Fibroblast of the conjunctiva (primary cell): ENCODE measurements at regions not wholly inside any gene's neighbourhood (a gene's known extent, or its start where the extent isn't known, plus 50 kb on each side); places are given as distances from the start of the nearest gene placed in this dataset.
"Not testable (repeated sequence)": the region's sequence is repeated elsewhere in the genome, so short reads cannot be mapped to it uniquely, and the experiment has no call there.

Source experiments
- DNase-seq: peaks from one replicate; pipeline ENCODE4 v3.0.0-alpha.2; 2010; ENCODE audit warnings: low read depth

- DNase-seq = not testable (repeated sequence)
Measured at GRCh38 chr2:71958426-71958825, 189.2 kb downstream of the CYP26B1 start.

GRCh38 chr2:71952572-71953188 lies 195.0 kb downstream of the CYP26B1 start:
- no peak for DNase-seq

GRCh38 chr2:71951718-71952404 lies 195.8 kb downstream of the CYP26B1 start:
- DNase-seq = no peak

- DNase-seq = no peak
Measured at GRCh38 chr2:71951083-71951468, 196.6 kb downstream of the CYP26B1 start.

GRCh38 chr2:71950256-71951082 lies 197.2 kb downstream of the CYP26B1 start:
- DNase-seq = no peak

GRCh38 chr2:71949537-71949798 lies 198.2 kb downstream of the CYP26B1 start:
- no peak for DNase-seq

- no peak for DNase-seq
Measured at GRCh38 chr2:71948781-71949536, 198.7 kb downstream of the CYP26B1 start.

- DNase-seq = no peak
Measured at GRCh38 chr2:71947809-71948208, 199.9 kb downstream of the CYP26B1 start.

- no peak for DNase-seq
Measured at GRCh38 chr2:71945603-71945959, 202.1 kb downstream of the CYP26B1 start.

- no peak for DNase-seq
Measured at GRCh38 chr2:71944806-71945602, 202.7 kb downstream of the CYP26B1 start.

GRCh38 chr2:71944183-71944550 lies 203.5 kb downstream of the CYP26B1 start:
- no peak for DNase-seq

GRCh38 chr2:71943238-71944182 lies 204.2 kb downstream of the CYP26B1 start:
- no peak for DNase-seq

- DNase-seq = no peak
Measured at GRCh38 chr2:71941726-71942525, 205.7 kb downstream of the CYP26B1 start.

- no peak for DNase-seq
Measured at GRCh38 chr2:71940695-71941094, 207.0 kb downstream of the CYP26B1 start.

- DNase-seq = no peak
Measured at GRCh38 chr2:71939588-71940535, 207.8 kb downstream of the CYP26B1 start.

- DNase-seq = no peak
Measured at GRCh38 chr2:71938659-71939587, 208.7 kb downstream of the CYP26B1 start.

GRCh38 chr2:71938108-71938507 lies 209.6 kb downstream of the CYP26B1 start:
- no peak for DNase-seq

GRCh38 chr2:71937396-71937795 lies 210.3 kb downstream of the CYP26B1 start:
- DNase-seq = no peak
